Neural progenitor cell (in vitro differentiated cells): ENCODE measurements at regions not wholly inside any gene's neighbourhood (a gene's known extent, or its start where the extent isn't known, plus 50 kb on each side); places are given as distances from the start of the nearest gene placed in this dataset.

Experiments used
- DNase-seq: peaks from one replicate; pipeline ENCODE4 v3.0.0-alpha.2; 2016; ENCODE audit warnings: low spot score
- H2AFZ ChIP-seq: fragments of 200-600 bp; sonication (generic); replicated peaks from 2 replicates; pipeline ENCODE4 v1.6.1; 2016; ENCODE audit warnings: antibody characterized with exemption
- H3F3A ChIP-seq: fragments of 200-600 bp; sonication (generic); 2 replicates; pipeline ENCODE4 v1.6.1; 2016; ENCODE audit warnings: antibody characterized with exemption, low read depth
- H3K27ac ChIP-seq: fragments of 200-600 bp; sonication (generic); 2 replicates; pipeline ENCODE4 v1.5.1; 2016; ENCODE audit warnings: mild to moderate bottlenecking
- H3K27me3 ChIP-seq: fragments of 200-600 bp; sonication (generic); 2 replicates; pipeline ENCODE4 v1.6.1; 2016; ENCODE audit warnings: mild to moderate bottlenecking, moderate library complexity
- H3K36me3 ChIP-seq: fragments of 200-600 bp; sonication (generic); 2 replicates; pipeline ENCODE4 v1.5.1; 2016
- H3K4me1 ChIP-seq: fragments of 200-600 bp; sonication (generic); 2 replicates; pipeline ENCODE4 v1.6.1; 2016; ENCODE audit warnings: mixed run types
- H3K4me2 ChIP-seq: fragments of 200-600 bp; sonication (generic); 2 replicates; pipeline ENCODE4 v1.6.1; 2016
- H3K4me3 ChIP-seq: fragments of 200-600 bp; sonication (generic); 2 replicates; pipeline ENCODE4 v1.5.1; 2016
- H3K79me2 ChIP-seq: fragments of 200-600 bp; sonication (generic); 2 replicates; pipeline ENCODE4 v1.6.1; 2016; ENCODE audit warnings: low read depth
- H3K9ac ChIP-seq: fragments of 200-600 bp; sonication (generic); 2 replicates; pipeline ENCODE4 v1.6.1; 2016
- H3K9me3 ChIP-seq: fragments of 200-600 bp; sonication (generic); 2 replicates; pipeline ENCODE4 v1.5.1; 2016; ENCODE audit warnings: low read depth
- H4K20me1 ChIP-seq: fragments of 200-600 bp; sonication (generic); 2 replicates; pipeline ENCODE4 v1.6.1; 2016; ENCODE audit warnings: low read depth
- H3K27ac Mint-ChIP-seq: 3 replicates; pipeline ENCODE4 v1.8.0; 2021; ENCODE audit warnings: mixed read lengths
- H3K27me3 Mint-ChIP-seq: 2 replicates; pipeline ENCODE4 v1.8.0; 2022; ENCODE audit warnings: low read depth, mild to moderate bottlenecking, inconsistent platforms, moderate library complexity, mixed read lengths; ENCODE audit not compliant: insufficient read depth
- H3K36me3 Mint-ChIP-seq: 3 replicates; pipeline ENCODE4 v1.8.0; 2021; ENCODE audit warnings: mixed read lengths
- H3K4me1 Mint-ChIP-seq: 3 replicates; pipeline ENCODE4 v1.8.0; 2021; ENCODE audit warnings: mixed read lengths
- H3K4me3 Mint-ChIP-seq: 3 replicates; pipeline ENCODE4 v1.8.0; 2021; ENCODE audit warnings: mild to moderate bottlenecking, moderate library complexity, mixed read lengths
- H3K9me3 Mint-ChIP-seq: 3 replicates; pipeline ENCODE4 v1.8.0; 2020; ENCODE audit warnings: mixed read lengths
- CTCF ChIP-seq: fragments of 200-600 bp; sonication (generic); IDR thresholded peaks from 2 replicates; pipeline ENCODE4 v1.5.1; 2017; ENCODE audit warnings: antibody characterized with exemption, mild to moderate bottlenecking
- EZH2 ChIP-seq: fragments of 200-600 bp; sonication (generic); IDR thresholded peaks from 2 replicates; pipeline ENCODE4 v1.6.1; 2017; ENCODE audit warnings: antibody characterized with exemption, mild to moderate bottlenecking, moderate library complexity
- EZH2phosphoT487 ChIP-seq: fragments of 200-600 bp; sonication (generic); IDR thresholded peaks from 2 replicates; pipeline ENCODE4 v1.6.1; 2017; ENCODE audit warnings: antibody characterized with exemption

- Mint-ChIP-seq H3K36me3 (no peaks in the 10 kb centered on the region), H3K4me1 (no peaks in the 10 kb centered on the region), H3K9me3 (no peaks in the 10 kb centered on the region), H3K4me3 (no peak overlapping the region), H3K27me3 (peaks cover 2% of the 10 kb centered on the region), H3K27ac (no peak overlapping the region)
- H3K36me3 ChIP-seq: no peaks in the 10 kb centered on the region
- no peak overlapping the region for H2AFZ ChIP-seq
- H3K27me3 ChIP-seq: no peaks in the 10 kb centered on the region
- H3K27ac ChIP-seq: no peak overlapping the region
- H3K9ac ChIP-seq: no peak overlapping the region
- H4K20me1 ChIP-seq: no peaks in the 10 kb centered on the region
- H3K79me2 ChIP-seq: no peaks in the 10 kb centered on the region
- H3K4me2 ChIP-seq: no peak overlapping the region
- TF ChIP-seq EZH2phosphoT487 (no peak), EZH2 (no peak), CTCF (no peak)
- DNase-seq: no peak
- H3K4me3 ChIP-seq: no peak overlapping the region
- no peaks in the 10 kb centered on the region for H3F3A ChIP-seq
- no peaks in the 10 kb centered on the region for H3K4me1 ChIP-seq
- no peaks in the 10 kb centered on the region for H3K9me3 ChIP-seq
Measured at GRCh38 chr5:83866181-83866580, 145.5 kb upstream of the HAPLN1 start.

- no peak overlapping the region for H3K27ac ChIP-seq
- H4K20me1 ChIP-seq: no peaks in the 10 kb centered on the region
- H3K79me2 ChIP-seq: no peaks in the 10 kb centered on the region
- no peaks in the 10 kb centered on the region for H3K36me3 Mint-ChIP-seq
- no peak overlapping the region for H3K4me2 ChIP-seq
- no peaks in the 10 kb centered on the region for H3K4me1 Mint-ChIP-seq
- no peak overlapping the region for H3K27ac Mint-ChIP-seq
- no peaks in the 10 kb centered on the region for H3K27me3 ChIP-seq
- no peaks in the 10 kb centered on the region for H3K9me3 ChIP-seq
- no peaks in the 10 kb centered on the region for H3K9me3 Mint-ChIP-seq
- no peak overlapping the region for H3K9ac ChIP-seq
- TF ChIP-seq CTCF (no peak), EZH2 (no peak), EZH2phosphoT487 (no peak)
- DNase-seq: no peak
- H3K4me1 ChIP-seq: no peaks in the 10 kb centered on the region
- H3K27me3 Mint-ChIP-seq: peaks cover 2% of the 10 kb centered on the region
- no peaks in the 10 kb centered on the region for H3F3A ChIP-seq
- no peak overlapping the region for H2AFZ ChIP-seq
- H3K4me3 Mint-ChIP-seq: no peak overlapping the region
- H3K4me3 ChIP-seq: no peak overlapping the region
- H3K36me3 ChIP-seq: no peaks in the 10 kb centered on the region
Measured at GRCh38 chr5:83865579-83865978, 144.9 kb upstream of the HAPLN1 start.

GRCh38 chr5:83864652-83865051, 144.0 kb upstream of the HAPLN1 start:
- no peaks in the 10 kb centered on the region for H3K9me3 ChIP-seq
- H3K36me3 ChIP-seq: no peaks in the 10 kb centered on the region
- H3K4me3 ChIP-seq: no peak overlapping the region
- H3K4me1 ChIP-seq: no peaks in the 10 kb centered on the region
- Mint-ChIP-seq H3K27ac (no peak overlapping the region), H3K36me3 (no peaks in the 10 kb centered on the region), H3K4me3 (no peak overlapping the region), H3K27me3 (peaks cover 2% of the 10 kb centered on the region), H3K4me1 (no peaks in the 10 kb centered on the region), H3K9me3 (no peaks in the 10 kb centered on the region)
- H2AFZ ChIP-seq: no peak overlapping the region
- no peaks in the 10 kb centered on the region for H3F3A ChIP-seq
- H3K4me2 ChIP-seq: no peak overlapping the region
- H3K27ac ChIP-seq: no peak overlapping the region
- DNase-seq: no peak
- no peaks in the 10 kb centered on the region for H3K27me3 ChIP-seq
- TF ChIP-seq EZH2 (no peak), EZH2phosphoT487 (no peak), CTCF (no peak)
- no peaks in the 10 kb centered on the region for H4K20me1 ChIP-seq
- no peaks in the 10 kb centered on the region for H3K79me2 ChIP-seq
- no peak overlapping the region for H3K9ac ChIP-seq

GRCh38 chr5:83857341-83857740, 136.7 kb upstream of the HAPLN1 start:
- H3K27ac Mint-ChIP-seq: no peak overlapping the region
- Histone ChIP-seq H3K36me3 (no peaks in the 10 kb centered on the region), H3K27ac (no peak overlapping the region), H3K79me2 (no peaks in the 10 kb centered on the region), H2AFZ (no peak overlapping the region), H3K27me3 (no peaks in the 10 kb centered on the region), H3K9ac (no peak overlapping the region), H3F3A (no peaks in the 10 kb centered on the region), H3K9me3 (no peaks in the 10 kb centered on the region), H3K4me2 (no peak overlapping the region), H3K4me1 (no peaks in the 10 kb centered on the region), H4K20me1 (no peaks in the 10 kb centered on the region), H3K4me3 (no peak overlapping the region)
- H3K4me1 Mint-ChIP-seq: peaks cover 4% of the 10 kb centered on the region
- H3K9me3 Mint-ChIP-seq: no peaks in the 10 kb centered on the region
- H3K27me3 Mint-ChIP-seq: no peaks in the 10 kb centered on the region
- no peak for DNase-seq
- TF ChIP-seq EZH2 (no peak), CTCF (no peak), EZH2phosphoT487 (no peak)
- H3K4me3 Mint-ChIP-seq: no peak overlapping the region
- H3K36me3 Mint-ChIP-seq: no peaks in the 10 kb centered on the region
